Thyroid gland (tissue), 4 donors: ENCODE measurements at regions not wholly inside any gene's neighbourhood (a gene's known extent, or its start where the extent isn't known, plus 50 kb on each side); places are given as distances from the start of the nearest gene placed in this dataset.

Experiments used
- POLR2A ChIP-seq, 2 donors: fragments of 450-650 bp; IDR thresholded peaks; one replicate each; pipeline ENCODE4 v1.6.1; 2017; ENCODE audit warnings: antibody characterized with exemption in 2 of 2, mild to moderate bottlenecking in 2 of 2, moderate library complexity in 1 of 2
- TF ChIP-seq, protein P1 (sequence below), 6 experiments: fragments of 200-600 bp in 3 of 6; fragments of 450-650 bp in 3 of 6; sonication (generic) in 3 of 6; IDR thresholded peaks; one replicate each; pipeline ENCODE4 v1.5.1; 2016 to 2019; ENCODE audit warnings: antibody characterized with exemption in 6 of 6, mild to moderate bottlenecking in 2 of 6, inconsistent platforms in 1 of 6, moderate library complexity in 1 of 6

GRCh38 chr9:117784996-117785395 is 80.8 kb downstream of the TLR4 start:
- TF ChIP-seq, protein P1, sequence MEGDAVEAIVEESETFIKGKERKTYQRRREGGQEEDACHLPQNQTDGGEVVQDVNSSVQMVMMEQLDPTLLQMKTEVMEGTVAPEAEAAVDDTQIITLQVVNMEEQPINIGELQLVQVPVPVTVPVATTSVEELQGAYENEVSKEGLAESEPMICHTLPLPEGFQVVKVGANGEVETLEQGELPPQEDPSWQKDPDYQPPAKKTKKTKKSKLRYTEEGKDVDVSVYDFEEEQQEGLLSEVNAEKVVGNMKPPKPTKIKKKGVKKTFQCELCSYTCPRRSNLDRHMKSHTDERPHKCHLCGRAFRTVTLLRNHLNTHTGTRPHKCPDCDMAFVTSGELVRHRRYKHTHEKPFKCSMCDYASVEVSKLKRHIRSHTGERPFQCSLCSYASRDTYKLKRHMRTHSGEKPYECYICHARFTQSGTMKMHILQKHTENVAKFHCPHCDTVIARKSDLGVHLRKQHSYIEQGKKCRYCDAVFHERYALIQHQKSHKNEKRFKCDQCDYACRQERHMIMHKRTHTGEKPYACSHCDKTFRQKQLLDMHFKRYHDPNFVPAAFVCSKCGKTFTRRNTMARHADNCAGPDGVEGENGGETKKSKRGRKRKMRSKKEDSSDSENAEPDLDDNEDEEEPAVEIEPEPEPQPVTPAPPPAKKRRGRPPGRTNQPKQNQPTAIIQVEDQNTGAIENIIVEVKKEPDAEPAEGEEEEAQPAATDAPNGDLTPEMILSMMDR (IDR thresholded peaks at IDR 0.05) = no peak
- no peak for TF ChIP-seq POLR2A (IDR thresholded peaks at IDR 0.05)
